ENCODE measurements at regions not wholly inside any gene's neighbourhood (a gene's known extent, or its start where the extent isn't known, plus 50 kb on each side); places are given as distances from the start of the nearest gene placed in this dataset.

- DNase-seq (ENCODE audit: low read depth in 4 of 4, low spot score in 2 of 4) = no peak
Measured at GRCh38 chr7:121473645-121474300, 77.7 kb upstream of the FAM3C start.

- DNase-seq (ENCODE audit: low read depth in 4 of 4, low spot score in 2 of 4) = no peak
Measured at GRCh38 chr7:121466455-121466854, 70.3 kb upstream of the FAM3C start.

- DNase-seq (ENCODE audit: low read depth in 4 of 4, low spot score in 2 of 4) = no peak
Measured at GRCh38 chr7:121459148-121459547, 63.0 kb upstream of the FAM3C start.

- no peak for DNase-seq (ENCODE audit: low read depth in 4 of 4, low spot score in 2 of 4)
Measured at GRCh38 chr7:121456785-121457359, 60.8 kb upstream of the FAM3C start.

DNA sequence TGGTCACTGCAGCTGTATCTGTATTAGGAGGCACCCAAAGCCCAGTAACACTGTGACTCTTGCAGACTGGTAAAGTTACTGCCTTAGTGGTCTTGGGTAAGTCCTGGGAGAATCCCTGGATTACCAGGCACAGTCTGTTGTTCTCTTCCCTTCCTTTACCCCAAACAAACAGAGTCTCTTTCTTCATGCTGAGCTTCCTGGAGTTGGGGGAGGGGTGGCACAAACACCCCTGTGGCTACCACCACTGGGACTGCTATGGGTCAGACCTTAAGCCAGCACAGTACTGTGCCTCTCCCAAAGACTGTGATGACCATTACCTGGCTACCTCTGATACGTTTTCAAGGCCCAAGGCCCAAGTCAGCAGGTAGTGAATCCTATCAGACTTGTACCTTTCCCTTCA, 59.9 kb upstream of the FAM3C start:
- DNase-seq (ENCODE audit: low read depth in 4 of 4, low spot score in 2 of 4) = no peak

DNA sequence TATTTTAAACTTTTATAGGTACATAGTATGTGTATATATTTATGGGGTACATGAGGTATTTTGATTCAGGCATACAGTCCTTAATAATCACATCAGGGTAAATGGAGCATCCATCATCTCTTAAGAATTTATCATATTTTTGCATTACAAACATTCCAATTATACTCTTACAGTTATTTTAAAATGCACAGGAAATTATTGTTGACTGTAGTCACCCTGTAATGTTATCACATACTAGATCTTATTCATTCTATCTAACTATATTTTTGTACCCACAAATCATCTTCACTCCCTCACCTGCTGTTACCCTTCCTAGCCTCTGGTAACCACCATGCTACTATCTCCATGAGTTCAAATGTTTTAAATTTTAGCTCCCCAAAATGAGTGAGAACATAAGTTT, 56.3 kb upstream of the FAM3C start:
- no peak for DNase-seq (ENCODE audit: low read depth in 4 of 4, low spot score in 2 of 4)

DNA sequence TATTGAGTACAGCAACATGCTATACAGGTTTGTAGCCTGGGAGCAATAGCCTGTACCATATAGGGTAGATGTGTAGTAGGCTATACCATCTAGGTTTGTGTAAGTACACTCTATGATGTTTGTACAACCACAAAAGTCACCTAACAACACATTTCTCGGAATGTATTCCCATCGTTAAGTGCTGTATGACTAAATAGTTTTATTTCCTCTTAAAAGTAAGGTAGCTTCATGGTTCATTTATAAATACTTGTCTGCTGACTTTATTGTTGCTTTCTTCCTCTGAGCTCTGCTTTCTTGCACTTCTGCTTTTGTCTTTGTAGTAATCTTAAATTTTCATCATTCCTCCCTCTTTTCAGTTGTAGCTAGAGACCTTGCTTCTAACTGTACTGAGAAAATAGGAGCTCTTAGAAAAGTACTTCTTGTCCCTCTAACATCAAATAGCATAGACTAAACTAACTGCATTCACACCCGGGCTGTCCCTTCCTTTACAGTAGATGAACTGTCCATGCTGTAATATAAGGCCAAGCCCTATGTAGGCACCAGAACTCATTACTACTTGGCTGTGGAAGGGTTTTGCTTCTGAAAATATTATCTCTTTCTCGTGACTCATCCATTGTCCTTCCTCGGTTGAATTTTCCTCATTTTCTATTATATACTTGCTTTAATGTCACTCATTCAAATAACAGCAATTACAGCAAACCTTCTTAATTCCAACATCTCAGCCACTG, 55.4 kb upstream of the FAM3C start:
- DNase-seq (ENCODE audit: low read depth in 4 of 4, low spot score in 2 of 4) = no peak

DNA sequence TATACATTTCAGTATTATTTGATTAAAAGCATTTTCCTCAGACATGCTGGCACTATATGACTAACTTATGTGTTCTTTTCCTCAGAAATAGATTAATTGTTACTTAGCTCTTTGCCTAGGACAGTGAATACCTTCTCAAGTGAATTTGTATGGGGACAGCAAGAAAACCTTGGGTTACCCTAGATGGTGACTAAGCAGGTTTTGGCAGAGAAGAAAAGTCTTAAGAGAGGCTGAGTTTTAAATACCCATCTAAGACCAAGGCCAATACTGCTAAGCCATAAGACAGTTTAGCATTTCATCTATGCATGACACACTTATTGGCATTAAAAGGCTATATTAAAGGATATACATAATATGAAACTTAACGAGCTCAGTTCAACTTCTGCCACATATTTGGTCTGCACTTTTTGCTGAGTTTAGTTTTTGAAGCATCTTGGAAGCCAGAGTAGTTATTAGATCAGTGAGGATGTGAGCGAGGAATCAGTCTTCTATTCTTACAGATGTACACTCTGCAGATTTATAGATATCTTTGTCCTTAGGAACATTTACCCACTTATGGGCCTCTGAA, 54.6 kb upstream of the FAM3C start:
- DNase-seq (ENCODE audit: low read depth in 4 of 4, low spot score in 2 of 4) = no peak

DNA sequence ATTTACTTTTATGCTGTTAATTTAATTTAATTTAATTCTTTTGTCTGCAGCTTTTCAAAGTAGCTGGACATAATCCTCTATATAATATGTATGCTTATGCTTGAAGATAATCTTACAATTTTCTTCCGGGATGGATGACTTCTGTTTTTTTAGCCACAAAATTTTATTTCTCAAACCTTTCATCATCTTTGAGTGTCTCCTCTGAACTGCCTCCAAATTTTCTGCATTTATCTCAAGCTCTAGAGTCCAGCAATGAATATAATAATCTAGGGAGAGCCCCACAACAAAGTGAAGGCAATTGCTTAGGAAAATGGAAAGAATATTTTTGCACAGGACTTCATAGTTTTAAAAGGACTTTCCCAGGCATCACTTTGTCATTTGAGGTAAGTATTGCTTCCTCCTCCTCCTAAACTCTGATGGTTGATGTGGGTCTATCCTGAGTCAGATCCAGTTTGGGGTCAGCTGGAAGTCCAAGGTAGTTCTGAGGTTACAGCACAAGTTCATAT, 53.7 kb upstream of the FAM3C start:
- no peak for DNase-seq (ENCODE audit: low read depth in 4 of 4, low spot score in 2 of 4)

GRCh38 chr7:121449329-121449728, 53.2 kb upstream of the FAM3C start:
- DNase-seq (ENCODE audit: low read depth in 4 of 4, low spot score in 2 of 4) = no peak

- DNase-seq (ENCODE audit: low read depth in 4 of 4, low spot score in 2 of 4) = no peak
Measured at GRCh38 chr7:121448429-121448828, 52.3 kb upstream of the FAM3C start.

- no peak for DNase-seq (ENCODE audit: low read depth in 4 of 4, low spot score in 2 of 4)
Measured at GRCh38 chr7:121447911-121448300, 51.8 kb upstream of the FAM3C start.

DNA sequence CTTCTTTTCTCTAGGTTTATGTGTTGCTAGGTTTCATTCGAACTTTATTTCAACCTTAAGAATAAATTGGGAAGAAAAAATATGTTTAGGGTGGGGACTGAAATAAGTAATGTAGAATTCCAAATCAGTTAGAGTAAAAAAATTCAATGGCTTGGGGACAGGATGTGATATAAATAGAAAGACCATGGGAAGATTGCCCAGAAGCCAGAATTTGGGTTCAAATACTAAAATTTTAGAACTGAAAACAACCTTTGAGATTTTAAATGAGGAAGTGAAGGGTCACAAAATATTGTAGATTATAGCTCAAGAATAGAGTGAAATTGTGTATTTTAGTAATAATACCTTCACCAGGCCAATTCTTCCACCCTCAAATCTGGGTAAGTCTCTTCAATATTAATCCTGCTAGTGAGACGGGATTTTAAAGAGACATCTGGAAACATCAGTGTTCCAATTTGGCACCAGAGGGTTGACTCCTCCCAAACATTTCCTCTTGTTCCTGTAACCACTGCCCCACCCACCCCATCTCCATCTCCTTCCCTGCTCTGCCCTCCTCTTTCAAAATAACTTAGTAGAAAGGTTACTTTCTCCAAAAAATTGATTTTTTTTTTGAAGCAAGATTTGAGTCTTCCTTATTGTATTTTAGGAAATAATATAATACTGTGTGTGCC, 51.3 kb upstream of the FAM3C start:
- DNase-seq (ENCODE audit: low read depth in 4 of 4, low spot score in 2 of 4) = no peak

- no peak for DNase-seq (ENCODE audit: low read depth in 4 of 4, low spot score in 2 of 4)
Measured at GRCh38 chr7:121446526-121446925, 50.4 kb upstream of the FAM3C start.
